Cardiac muscle cell (in vitro differentiated cells and primary cell): ENCODE measurements at regions not wholly inside any gene's neighbourhood (a gene's known extent, or its start where the extent isn't known, plus 50 kb on each side); places are given as distances from the start of the nearest gene placed in this dataset.

Experiments
- DNase-seq, 2 donors: peaks; one replicate each; pipeline versions ENCODE4 v3.0.0 to v3.0.0-alpha.2; 2010 to 2017; ENCODE audit warnings: low read depth in 1 of 2, low spot score in 1 of 2
- H3K27ac ChIP-seq: fragments of 200-600 bp; sonication (generic); 2 replicates; pipeline ENCODE4 v1.5.1; 2016
- H3K27me3 ChIP-seq: fragments of 200-600 bp; sonication (generic); 2 replicates; pipeline ENCODE4 v1.6.0; 2016; ENCODE audit warnings: control low read depth
- H3K36me3 ChIP-seq: fragments of 200-600 bp; sonication (generic); 2 replicates; pipeline ENCODE4 v1.5.1; 2016; ENCODE audit warnings: control low read depth
- H3K4me1 ChIP-seq: fragments of 200-600 bp; sonication (generic); 2 replicates; pipeline ENCODE4 v1.8.1; 2017; ENCODE audit warnings: low read depth, mild to moderate bottlenecking, mixed run types
- H3K4me3 ChIP-seq: fragments of 200-600 bp; sonication (generic); 2 replicates; pipeline ENCODE4 v1.5.1; 2016; ENCODE audit warnings: mild to moderate bottlenecking
- H3K9me3 ChIP-seq: fragments of 200-600 bp; sonication (generic); 2 replicates; pipeline ENCODE4 v1.5.1; 2017; ENCODE audit warnings: low read depth, mild to moderate bottlenecking, control low read depth
- TF ChIP-seq, protein P1 (sequence below): IDR thresholded peaks from 2 replicates; pipeline ENCODE4 v1.5.1; 2012; ENCODE audit warnings: low read depth, mild to moderate bottlenecking, low read length

DNA sequence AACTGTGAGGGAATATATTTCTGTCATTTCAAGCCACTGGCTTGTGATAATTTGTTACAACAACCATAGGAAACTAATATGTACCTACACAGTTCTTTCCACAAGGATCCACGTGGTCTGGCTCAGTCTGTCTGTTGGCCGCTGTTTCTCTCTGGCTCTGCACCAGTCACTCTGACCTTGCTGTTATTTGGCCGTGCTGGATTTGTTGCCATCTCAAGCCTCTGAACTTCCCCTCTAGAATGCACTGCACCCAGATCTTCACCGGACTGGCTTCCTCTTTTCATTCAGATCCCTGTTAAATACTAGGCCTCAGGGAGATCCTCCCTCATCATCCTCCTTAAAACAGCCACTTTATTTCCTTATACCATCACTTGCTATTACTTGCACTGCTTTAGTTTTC lies 446.8 kb downstream of the TFAP2B start:
- no peaks in the 10 kb centered on the region for H3K4me1 ChIP-seq
- H3K27ac ChIP-seq = no peak overlapping the region
- H3K4me3 ChIP-seq = no peak overlapping the region
- no peaks in the 10 kb centered on the region for H3K36me3 ChIP-seq
- H3K9me3 ChIP-seq = no peaks in the 10 kb centered on the region
- TF ChIP-seq, protein P1, sequence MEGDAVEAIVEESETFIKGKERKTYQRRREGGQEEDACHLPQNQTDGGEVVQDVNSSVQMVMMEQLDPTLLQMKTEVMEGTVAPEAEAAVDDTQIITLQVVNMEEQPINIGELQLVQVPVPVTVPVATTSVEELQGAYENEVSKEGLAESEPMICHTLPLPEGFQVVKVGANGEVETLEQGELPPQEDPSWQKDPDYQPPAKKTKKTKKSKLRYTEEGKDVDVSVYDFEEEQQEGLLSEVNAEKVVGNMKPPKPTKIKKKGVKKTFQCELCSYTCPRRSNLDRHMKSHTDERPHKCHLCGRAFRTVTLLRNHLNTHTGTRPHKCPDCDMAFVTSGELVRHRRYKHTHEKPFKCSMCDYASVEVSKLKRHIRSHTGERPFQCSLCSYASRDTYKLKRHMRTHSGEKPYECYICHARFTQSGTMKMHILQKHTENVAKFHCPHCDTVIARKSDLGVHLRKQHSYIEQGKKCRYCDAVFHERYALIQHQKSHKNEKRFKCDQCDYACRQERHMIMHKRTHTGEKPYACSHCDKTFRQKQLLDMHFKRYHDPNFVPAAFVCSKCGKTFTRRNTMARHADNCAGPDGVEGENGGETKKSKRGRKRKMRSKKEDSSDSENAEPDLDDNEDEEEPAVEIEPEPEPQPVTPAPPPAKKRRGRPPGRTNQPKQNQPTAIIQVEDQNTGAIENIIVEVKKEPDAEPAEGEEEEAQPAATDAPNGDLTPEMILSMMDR = no peak
- no peak for DNase-seq
- no peaks in the 10 kb centered on the region for H3K27me3 ChIP-seq

GRCh38 chr6:51266604-51267003 lies 447.9 kb downstream of the TFAP2B start:
- H3K4me1 ChIP-seq = no peaks in the 10 kb centered on the region
- no peaks in the 10 kb centered on the region for H3K9me3 ChIP-seq
- no peaks in the 10 kb centered on the region for H3K27me3 ChIP-seq
- no peak overlapping the region for H3K4me3 ChIP-seq
- no peaks in the 10 kb centered on the region for H3K36me3 ChIP-seq
- no peak overlapping the region for H3K27ac ChIP-seq
- DNase-seq = no peak
- TF ChIP-seq, protein P1 = no peak

- Histone ChIP-seq H3K27ac (no peak overlapping the region), H3K36me3 (no peaks in the 10 kb centered on the region), H3K4me1 (no peaks in the 10 kb centered on the region), H3K9me3 (no peaks in the 10 kb centered on the region), H3K4me3 (no peak overlapping the region), H3K27me3 (no peaks in the 10 kb centered on the region)
- no peak for DNase-seq
- TF ChIP-seq, protein P1 = no peak
These were observed 450.0 kb downstream of the TFAP2B start for GRCh38 chr6:51268666-51269065.

GRCh38 chr6:51269876-51270275 lies 451.2 kb downstream of the TFAP2B start:
- Histone ChIP-seq H3K36me3 (no peaks in the 10 kb centered on the region), H3K27ac (no peak overlapping the region), H3K9me3 (no peaks in the 10 kb centered on the region)

GRCh38 chr6:51271615-51272014 lies 452.9 kb downstream of the TFAP2B start:
- TF ChIP-seq, protein P1 = no peak
- DNase-seq = no peak
- no peaks in the 10 kb centered on the region for H3K4me1 ChIP-seq
- no peaks in the 10 kb centered on the region for H3K9me3 ChIP-seq
- H3K4me3 ChIP-seq = no peak overlapping the region
- H3K27ac ChIP-seq = no peak overlapping the region
- no peaks in the 10 kb centered on the region for H3K36me3 ChIP-seq
- H3K27me3 ChIP-seq = no peaks in the 10 kb centered on the region

More at GRCh38 chr6:51269876-51270275, 451.2 kb downstream of the TFAP2B start:
- no peaks in the 10 kb centered on the region for H3K27me3 ChIP-seq
- no peak overlapping the region for H3K4me3 ChIP-seq
- no peak for DNase-seq
- TF ChIP-seq, protein P1 = no peak
- no peaks in the 10 kb centered on the region for H3K4me1 ChIP-seq
